ENCODE measurements at regions not wholly inside any gene's neighbourhood (a gene's known extent, or its start where the extent isn't known, plus 50 kb on each side); places are given as distances from the start of the nearest gene placed in this dataset.

DNA sequence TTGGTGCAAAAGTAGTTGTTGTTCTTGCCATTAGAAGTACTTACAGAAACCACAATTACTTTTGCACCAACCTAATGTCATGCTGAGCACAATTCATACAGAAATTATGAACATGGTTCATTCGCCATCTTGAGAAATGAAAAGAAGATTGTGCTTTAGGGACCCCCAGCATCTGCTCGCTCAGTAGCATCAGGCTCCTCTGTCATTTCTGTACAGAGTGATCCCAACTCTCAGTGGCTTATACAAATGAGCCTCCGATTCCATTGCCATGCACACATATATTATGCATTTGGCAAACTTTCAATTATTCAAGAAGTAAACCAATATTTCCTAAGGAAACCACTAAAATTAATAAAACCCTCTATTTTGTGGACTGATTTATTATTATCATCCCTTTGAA, 266.2 kb downstream of the MED10 start:
- ChIA-PET POLR2A (ENCODE audit: partially characterized antibody) (no interaction called here), CTCF (ENCODE audit: partially characterized antibody) (no interaction called here)
- no peaks in the 10 kb centered on the region for H3K23me2 ChIP-seq (ENCODE audit: low read depth, low read length)
- H3K4me3 ChIP-seq (ENCODE audit: extremely low read depth in 1 of 4, insufficient read depth in 2 of 4, low read depth in 3 of 4, low read length in 4 of 4): no peak overlapping the region
- H3K4me1 ChIP-seq (replicated peaks in 1 of 4; ENCODE audit: control insufficient read depth in 3 of 4, insufficient read depth in 4 of 4, low read length in 3 of 4): peaks cover 0 to 7% (median 2%) of the 10 kb centered on the region in 4 experiments; a peak in 3 of 7 replicates
- H2BK20ac ChIP-seq (ENCODE audit: low read length): no peak overlapping the region
- no peak overlapping the region for H3K9ac ChIP-seq (replicated peaks in 1 of 4; ENCODE audit: extremely low read depth in 1 of 4, low read depth in 3 of 4, low read length in 3 of 4)
- no peak overlapping the region for H3K4me2 ChIP-seq (ENCODE audit: insufficient read depth in 1 of 2, low read depth in 2 of 2, low read length in 2 of 2)
- H4K20me1 ChIP-seq (replicated peaks in 1 of 2; ENCODE audit: control insufficient read depth in 1 of 2, insufficient read depth in 2 of 2, low read length in 2 of 2): no peaks in the 10 kb centered on the region
- no peak overlapping the region for H2AK5ac ChIP-seq (ENCODE audit: low read depth, low read length)
- no peak overlapping the region for H3K27ac ChIP-seq (ENCODE audit: low read depth, low read length)
- no peak overlapping the region for H3K56ac ChIP-seq (replicated peaks; ENCODE audit: insufficient read length, low read depth, low read length)
- H3K27me3 ChIP-seq (replicated peaks in 1 of 4; ENCODE audit: control insufficient read depth in 3 of 4, extremely low read depth in 1 of 4, insufficient read depth in 3 of 4, low read length in 3 of 4): peaks cover 0 to 1% (median 0%) of the 10 kb centered on the region in 4 experiments; a peak in 1 of 7 replicates
- H4K91ac ChIP-seq (replicated peaks; ENCODE audit: insufficient read length, low read length): no peak overlapping the region
- DNase-seq (ENCODE audit: low read depth in 1 of 2, low spot score in 2 of 2): no peak
- no peak overlapping the region for H3K14ac ChIP-seq (ENCODE audit: insufficient read length)
- H2AFZ ChIP-seq (ENCODE audit: low read length): no peak overlapping the region
- H2BK120ac ChIP-seq (replicated peaks; ENCODE audit: low read depth, low read length): no peak overlapping the region
- no peak overlapping the region for H4K5ac ChIP-seq (ENCODE audit: insufficient read length, low read depth, low read length)
- H3K79me2 ChIP-seq (ENCODE audit: control insufficient read depth in 1 of 2, insufficient read depth in 2 of 2, low read length in 2 of 2): no peaks in the 10 kb centered on the region
- 81% methylated on average over 3 of the region's 3 CpGs; no CpG with 5 or more reads in 1 of the 2 experiments for WGBS, 2 experiments (ENCODE audit: extremely low coverage in 1 of 2, insufficient coverage in 1 of 2, insufficient read length in 1 of 2, insufficient replicate concordance in 2 of 2, low coverage in 1 of 2, low lambda C conversion rate in 2 of 2, missing lambda C conversion rate in 1 of 2)
- H4K8ac ChIP-seq (ENCODE audit: extremely low read depth, insufficient read depth, low read length): no peak overlapping the region
- no peak overlapping the region for H3K23ac ChIP-seq (ENCODE audit: insufficient read length)
- H3K36me3 ChIP-seq (ENCODE audit: control insufficient read depth in 2 of 4, insufficient read depth in 4 of 4, low read length in 3 of 4): no peaks in the 10 kb centered on the region
- no peaks in the 10 kb centered on the region for H3K9me3 ChIP-seq (ENCODE audit: insufficient read depth in 2 of 2, low read depth in 1 of 2, low read length in 1 of 2)
- H2BK15ac ChIP-seq (ENCODE audit: low read length): no peak overlapping the region
- TF ChIP-seq, protein P1, sequence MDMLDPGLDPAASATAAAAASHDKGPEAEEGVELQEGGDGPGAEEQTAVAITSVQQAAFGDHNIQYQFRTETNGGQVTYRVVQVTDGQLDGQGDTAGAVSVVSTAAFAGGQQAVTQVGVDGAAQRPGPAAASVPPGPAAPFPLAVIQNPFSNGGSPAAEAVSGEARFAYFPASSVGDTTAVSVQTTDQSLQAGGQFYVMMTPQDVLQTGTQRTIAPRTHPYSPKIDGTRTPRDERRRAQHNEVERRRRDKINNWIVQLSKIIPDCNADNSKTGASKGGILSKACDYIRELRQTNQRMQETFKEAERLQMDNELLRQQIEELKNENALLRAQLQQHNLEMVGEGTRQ (IDR thresholded peaks at IDR 0.05; ENCODE audit: low read length): no peak
- TF ChIP-seq NANOG (IDR thresholded peaks at IDR 0.05; ENCODE audit: insufficient read depth, low read depth, low read length, poor library complexity, severe bottlenecking): no peak
- no peak for TF ChIP-seq RFX5 (IDR thresholded peaks at IDR 0.05; ENCODE audit: borderline replicate concordance, low read depth, low read length)
- no peak for TF ChIP-seq CEBPB (IDR thresholded peaks at IDR 0.05; ENCODE audit: low read depth, low read length)
- TF ChIP-seq TEAD4 (IDR thresholded peaks at IDR 0.05; ENCODE audit: low read depth, low read length): no peak
- no peak for TF ChIP-seq RNF2 (IDR thresholded peaks at IDR 0.05; ENCODE audit: borderline replicate concordance, low read depth, low read length, missing control alignments, poor library complexity, severe bottlenecking)
- no peak for TF ChIP-seq EP300 (IDR thresholded peaks at IDR 0.05; ENCODE audit: borderline replicate concordance in 1 of 2, low read depth in 2 of 2, low read length in 2 of 2)
- no peak for TF ChIP-seq CTBP2 (IDR thresholded peaks at IDR 0.05; ENCODE audit: borderline replicate concordance, insufficient read depth, insufficient read length, low read length)
- no peak overlapping the region for H2BK5ac ChIP-seq (ENCODE audit: low read depth, low read length)
- FAIRE-seq: no peak
- H3K4ac ChIP-seq (replicated peaks; ENCODE audit: insufficient read length, low read depth, low read length): no peak overlapping the region
- H3K18ac ChIP-seq (ENCODE audit: extremely low read depth, low read length): no peak overlapping the region
- H3K79me1 ChIP-seq (ENCODE audit: low read depth, low read length): no peaks in the 10 kb centered on the region
- no peak overlapping the region for H2BK12ac ChIP-seq (ENCODE audit: low read depth, low read length)

All from H1 (cell line).